Activated CD8-positive, alpha-beta T cell treated with anti-CD3 and anti-CD28 coated beads for 36 hours (primary cell): ENCODE measurements at regions not wholly inside any gene's neighbourhood (a gene's known extent, or its start where the extent isn't known, plus 50 kb on each side); places are given as distances from the start of the nearest gene placed in this dataset.
"Not testable (repeated sequence)": the region's sequence is repeated elsewhere in the genome, so short reads cannot be mapped to it uniquely, and the experiment has no call there.

Experiments
- ATAC-seq: fragments of 200-7000 bp; cut with Tn5 transposase; one replicate; pipeline ENCODE4 v1.10.0; 2021; ENCODE audit warnings: mild to moderate bottlenecking, moderate library complexity
- CTCF ChIA-PET: fragments of 350-600 bp; sonication (Branson Sonifier 250); formaldehyde crosslinking; loops from one replicate; lab custom pipeline; 2021; ENCODE audit warnings: antibody characterized with exemption; lab: Charles Lee
- POLR2A ChIA-PET: fragments of 350-600 bp; sonication (Branson Sonifier 250); formaldehyde crosslinking; loops from one replicate; lab custom pipeline; 2021; ENCODE audit warnings: antibody characterized with exemption; lab: Charles Lee
- DNase-seq: peaks from one replicate; pipeline ENCODE4 v3.0.0-alpha.2; 2020
- H3K27ac Mint-ChIP-seq: one replicate; pipeline ENCODE4 v1.8.0; 2021; ENCODE audit warnings: mild to moderate bottlenecking, mixed read lengths
- H3K27me3 Mint-ChIP-seq: one replicate; pipeline ENCODE4 v1.8.0; 2021; ENCODE audit warnings: mixed read lengths
- H3K36me3 Mint-ChIP-seq: one replicate; pipeline ENCODE4 v1.8.0; 2021; ENCODE audit warnings: low read depth, mixed read lengths
- H3K4me1 Mint-ChIP-seq: one replicate; pipeline ENCODE4 v1.8.0; 2021; ENCODE audit warnings: low read depth, mixed read lengths
- H3K4me3 Mint-ChIP-seq: one replicate; pipeline ENCODE4 v1.8.0; 2021; ENCODE audit warnings: mild to moderate bottlenecking, moderate library complexity, mixed read lengths
- H3K9me3 Mint-ChIP-seq: one replicate; pipeline ENCODE4 v1.8.0; 2021; ENCODE audit warnings: mixed read lengths
- intact Hi-C: fragments of 100-400 bp; cut with micrococcal nuclease; formaldehyde crosslinking; loops from one replicate; pipeline ENCODE4 v1.10.0; 2022

- H3K36me3 Mint-ChIP-seq, H3K27me3 Mint-ChIP-seq, intact Hi-C loops, H3K4me1 Mint-ChIP-seq, CTCF ChIA-PET, POLR2A ChIA-PET, H3K27ac Mint-ChIP-seq, H3K9me3 Mint-ChIP-seq, ATAC-seq, H3K4me3 Mint-ChIP-seq, DNase-seq: not testable (repeated sequence)
Observed at GRCh38 chr15:20303248-20304171, 238.1 kb downstream of the GOLGA6L6 start.

- CTCF ChIA-PET, H3K4me3 Mint-ChIP-seq, intact Hi-C loops, H3K36me3 Mint-ChIP-seq, H3K9me3 Mint-ChIP-seq, H3K27me3 Mint-ChIP-seq, ATAC-seq, H3K4me1 Mint-ChIP-seq, DNase-seq, POLR2A ChIA-PET, H3K27ac Mint-ChIP-seq: not testable (repeated sequence)
Observed at GRCh38 chr15:20302141-20303069, 239.2 kb downstream of the GOLGA6L6 start.

GRCh38 chr15:20301471-20302081 lies 240.0 kb downstream of the GOLGA6L6 start:
- H3K4me3 Mint-ChIP-seq, H3K27ac Mint-ChIP-seq, ATAC-seq, H3K9me3 Mint-ChIP-seq, H3K36me3 Mint-ChIP-seq, H3K27me3 Mint-ChIP-seq, H3K4me1 Mint-ChIP-seq, intact Hi-C loops, CTCF ChIA-PET, POLR2A ChIA-PET, DNase-seq: not testable (repeated sequence)

GRCh38 chr15:20301041-20301390 lies 240.6 kb downstream of the GOLGA6L6 start:
- H3K36me3 Mint-ChIP-seq, DNase-seq, POLR2A ChIA-PET, intact Hi-C loops, H3K4me3 Mint-ChIP-seq, H3K27ac Mint-ChIP-seq, H3K9me3 Mint-ChIP-seq, H3K27me3 Mint-ChIP-seq, CTCF ChIA-PET, ATAC-seq, H3K4me1 Mint-ChIP-seq: not testable (repeated sequence)

GRCh38 chr15:20300351-20301040 lies 241.1 kb downstream of the GOLGA6L6 start:
- H3K27ac Mint-ChIP-seq, CTCF ChIA-PET, H3K9me3 Mint-ChIP-seq, H3K36me3 Mint-ChIP-seq, ATAC-seq, DNase-seq, POLR2A ChIA-PET, H3K4me1 Mint-ChIP-seq, H3K27me3 Mint-ChIP-seq, intact Hi-C loops, H3K4me3 Mint-ChIP-seq: not testable (repeated sequence)

GRCh38 chr15:20297603-20298123 lies 243.9 kb downstream of the GOLGA6L6 start:
- H3K4me1 Mint-ChIP-seq, H3K36me3 Mint-ChIP-seq, intact Hi-C loops, POLR2A ChIA-PET, ATAC-seq, CTCF ChIA-PET, H3K27me3 Mint-ChIP-seq, H3K27ac Mint-ChIP-seq, H3K9me3 Mint-ChIP-seq, DNase-seq, H3K4me3 Mint-ChIP-seq: not testable (repeated sequence)

- H3K9me3 Mint-ChIP-seq, CTCF ChIA-PET, POLR2A ChIA-PET: not testable (repeated sequence)
Observed at GRCh38 chr15:20296261-20296660, 245.3 kb downstream of the GOLGA6L6 start.

More at GRCh38 chr15:20296261-20296660, 245.3 kb downstream of the GOLGA6L6 start:
- ATAC-seq, H3K36me3 Mint-ChIP-seq, H3K27me3 Mint-ChIP-seq, H3K4me3 Mint-ChIP-seq, H3K4me1 Mint-ChIP-seq, H3K27ac Mint-ChIP-seq, DNase-seq, intact Hi-C loops: not testable (repeated sequence)
